ENCODE measurements at regions not wholly inside any gene's neighbourhood (a gene's known extent, or its start where the extent isn't known, plus 50 kb on each side); places are given as distances from the start of the nearest gene placed in this dataset.

GRCh38 chr13:55493297-55493696 lies 1647.4 kb upstream of the PRR20A start:
- no peak for DNase-seq (ENCODE audit: low spot score)
- WGBS, result 77% methylated on average over 3 of the region's 3 CpGs
- TF ChIP-seq FOXA1 (IDR thresholded peaks at IDR 0.05) (no peak), TAF1 (conservative IDR thresholded peaks at IDR 0.05) (no peak), RXRA (IDR thresholded peaks at IDR 0.05) (no peak), RAD21 (IDR thresholded peaks at IDR 0.05) (no peak), NR2F2 (IDR thresholded peaks at IDR 0.05) (no peak), REST (IDR thresholded peaks at IDR 0.05) (no peak), ATF3 (IDR thresholded peaks at IDR 0.05) (no peak), ZBTB33 (IDR thresholded peaks at IDR 0.05) (no peak), YY1 (IDR thresholded peaks at IDR 0.05) (no peak), MAX (IDR thresholded peaks at IDR 0.05) (no peak), HNF4G (IDR thresholded peaks at IDR 0.05) (no peak), HNF4A (conservative IDR thresholded peaks at IDR 0.05) (no peak), SP1 (IDR thresholded peaks at IDR 0.05) (no peak)
- no peaks in the 10 kb centered on the region for H3K4me1 ChIP-seq (ENCODE audit: control insufficient read depth in 4 of 4, insufficient read depth in 4 of 4, low read length in 3 of 4)
- H3K27ac ChIP-seq (ENCODE audit: low read depth in 1 of 2, low read length in 2 of 2), result no peak overlapping the region
- H3K9ac ChIP-seq (ENCODE audit: low read depth in 1 of 2, low read length in 2 of 2), result no peak overlapping the region
- H3K27me3 ChIP-seq (ENCODE audit: control insufficient read depth in 4 of 4, insufficient read depth in 4 of 4, low read length in 3 of 4), result no peaks in the 10 kb centered on the region
- H3K9me3 ChIP-seq (ENCODE audit: control insufficient read depth in 4 of 4, low read length in 3 of 4), result no peaks in the 10 kb centered on the region
- no peak overlapping the region for H3K4me3 ChIP-seq (ENCODE audit: low read depth in 1 of 3, low read length in 3 of 3)
- no peaks in the 10 kb centered on the region for H3K36me3 ChIP-seq (ENCODE audit: control insufficient read depth in 4 of 4, insufficient read depth in 3 of 4, low read depth in 1 of 4, low read length in 3 of 4)

GRCh38 chr13:55497486-55497885 lies 1643.2 kb upstream of the PRR20A start:
- no peak for TF ChIP-seq FOXA2 (IDR thresholded peaks at IDR 0.05)
- no peak for TF ChIP-seq RAD21 (IDR thresholded peaks at IDR 0.05)
- no peak for TF ChIP-seq JUND (IDR thresholded peaks at IDR 0.05)
- no peak for TF ChIP-seq EGR1 (IDR thresholded peaks at IDR 0.05; ENCODE audit: low read depth in 2 of 2)
- TF ChIP-seq YY1 (IDR thresholded peaks at IDR 0.05), result no peak
- TF ChIP-seq FOXA1 (IDR thresholded peaks at IDR 0.05), result no peak
- no peak for TF ChIP-seq HNF4G (IDR thresholded peaks at IDR 0.05)
- no peak for TF ChIP-seq TAF1 (conservative IDR thresholded peaks at IDR 0.05)
- TF ChIP-seq ATF3 (IDR thresholded peaks at IDR 0.05), result no peak
- no peak for TF ChIP-seq ZBTB33 (IDR thresholded peaks at IDR 0.05)
- TF ChIP-seq GABPA (IDR thresholded peaks at IDR 0.05 in 1 of 2, conservative IDR thresholded peaks at IDR 0.05 in 1 of 2), result no peak
- TF ChIP-seq RXRA (IDR thresholded peaks at IDR 0.05), result no peak
- TF ChIP-seq REST (IDR thresholded peaks at IDR 0.05), result no peak
- no peak for DNase-seq (ENCODE audit: low spot score)
- Histone ChIP-seq H3K9me3 (ENCODE audit: control insufficient read depth in 4 of 4, low read length in 3 of 4) (no peaks in the 10 kb centered on the region), H3K36me3 (ENCODE audit: control insufficient read depth in 4 of 4, insufficient read depth in 3 of 4, low read depth in 1 of 4, low read length in 3 of 4) (no peaks in the 10 kb centered on the region), H3K4me1 (ENCODE audit: control insufficient read depth in 4 of 4, insufficient read depth in 4 of 4, low read length in 3 of 4) (no peaks in the 10 kb centered on the region), H3K4me3 (ENCODE audit: low read depth in 1 of 3, low read length in 3 of 3) (no peak overlapping the region), H3K27me3 (ENCODE audit: control insufficient read depth in 4 of 4, insufficient read depth in 4 of 4, low read length in 3 of 4) (no peaks in the 10 kb centered on the region), H3K9ac (ENCODE audit: low read depth in 1 of 2, low read length in 2 of 2) (no peak overlapping the region), H3K27ac (ENCODE audit: low read depth in 1 of 2, low read length in 2 of 2) (no peak overlapping the region)
- 76% methylated on average over 3 of the region's 3 CpGs for WGBS
